ENCODE measurements at regions not wholly inside any gene's neighbourhood (a gene's known extent, or its start where the extent isn't known, plus 50 kb on each side); places are given as distances from the start of the nearest gene placed in this dataset.

GRCh38 chr11:27287205-27287604 lies 75.8 kb downstream of the CCDC34 start:
- no peak for TF ChIP-seq CTCF (IDR thresholded peaks at IDR 0.05 in 4 of 5, conservative IDR thresholded peaks at IDR 0.05 in 1 of 5)
- TF ChIP-seq POLR2A (IDR thresholded peaks at IDR 0.05), result no peak

Data from gastrocnemius medialis (tissue), 4 donors.